ENCODE measurements at regions not wholly inside any gene's neighbourhood (a gene's known extent, or its start where the extent isn't known, plus 50 kb on each side); places are given as distances from the start of the nearest gene placed in this dataset.

DNA sequence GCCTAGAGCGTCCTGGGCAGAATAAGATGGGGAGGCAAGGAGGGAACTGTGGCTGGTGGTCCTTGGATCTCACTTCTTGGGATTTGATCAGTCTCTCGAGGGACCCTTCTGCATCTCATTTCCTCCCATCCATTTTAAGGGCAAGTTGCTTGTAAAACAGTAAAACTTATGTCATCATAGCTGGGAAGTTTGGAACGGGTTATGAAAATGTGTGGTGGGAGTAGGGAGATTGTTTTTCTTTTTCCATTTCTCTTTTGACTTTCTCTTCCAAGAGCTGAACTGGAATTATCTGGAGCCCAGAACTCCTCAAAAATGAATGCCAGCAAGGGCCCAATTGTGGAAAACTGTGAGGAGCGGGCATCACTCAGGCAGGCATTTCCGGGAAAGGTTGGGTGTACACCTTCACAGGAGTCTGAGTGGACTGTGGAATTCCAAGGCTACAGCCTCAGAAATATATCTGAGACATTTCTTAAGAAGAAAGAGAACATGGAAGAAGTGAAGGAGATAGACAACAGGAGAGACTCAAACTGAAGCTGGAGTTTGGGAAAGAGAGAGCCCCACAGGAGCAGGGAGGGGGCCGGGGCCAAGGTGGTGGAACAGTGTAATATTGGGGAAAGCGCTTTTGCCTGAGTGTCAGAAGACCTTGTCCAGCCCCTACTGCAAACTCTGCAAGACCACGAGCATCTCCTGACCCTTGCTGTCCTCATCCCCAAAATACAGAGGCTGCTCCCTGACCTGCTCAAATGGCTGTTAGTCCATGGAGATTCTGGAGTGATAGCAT, 185.1 kb downstream of the FOXD2 start:
- Histone ChIP-seq H3K4me3 (no peak overlapping the region), H3K27ac (peak overlapping the region in 1 of 2 donors; percentile 58)
- peak; percentile 29 for DNase-seq (ENCODE audit: low spot score)
- TF ChIP-seq, protein P1, sequence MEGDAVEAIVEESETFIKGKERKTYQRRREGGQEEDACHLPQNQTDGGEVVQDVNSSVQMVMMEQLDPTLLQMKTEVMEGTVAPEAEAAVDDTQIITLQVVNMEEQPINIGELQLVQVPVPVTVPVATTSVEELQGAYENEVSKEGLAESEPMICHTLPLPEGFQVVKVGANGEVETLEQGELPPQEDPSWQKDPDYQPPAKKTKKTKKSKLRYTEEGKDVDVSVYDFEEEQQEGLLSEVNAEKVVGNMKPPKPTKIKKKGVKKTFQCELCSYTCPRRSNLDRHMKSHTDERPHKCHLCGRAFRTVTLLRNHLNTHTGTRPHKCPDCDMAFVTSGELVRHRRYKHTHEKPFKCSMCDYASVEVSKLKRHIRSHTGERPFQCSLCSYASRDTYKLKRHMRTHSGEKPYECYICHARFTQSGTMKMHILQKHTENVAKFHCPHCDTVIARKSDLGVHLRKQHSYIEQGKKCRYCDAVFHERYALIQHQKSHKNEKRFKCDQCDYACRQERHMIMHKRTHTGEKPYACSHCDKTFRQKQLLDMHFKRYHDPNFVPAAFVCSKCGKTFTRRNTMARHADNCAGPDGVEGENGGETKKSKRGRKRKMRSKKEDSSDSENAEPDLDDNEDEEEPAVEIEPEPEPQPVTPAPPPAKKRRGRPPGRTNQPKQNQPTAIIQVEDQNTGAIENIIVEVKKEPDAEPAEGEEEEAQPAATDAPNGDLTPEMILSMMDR (IDR thresholded peaks at IDR 0.05): no peak

DNA sequence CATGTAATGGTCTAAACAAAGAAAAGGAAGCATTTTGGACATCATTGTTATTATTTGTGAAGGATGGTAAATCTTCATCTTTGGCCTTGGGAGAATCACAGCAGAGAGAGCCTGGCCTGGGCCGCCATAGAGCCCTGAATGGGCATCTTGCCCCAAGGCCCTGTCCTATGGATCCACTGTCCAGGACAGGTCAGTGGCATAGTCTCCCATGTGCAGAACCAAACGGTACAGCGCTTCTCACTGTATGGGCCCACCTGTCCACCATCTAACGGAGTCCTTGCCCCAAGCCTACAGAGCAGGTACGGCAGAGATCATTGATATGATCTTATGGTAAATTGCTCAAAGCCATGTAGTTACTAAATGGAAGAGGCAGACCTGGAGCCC, 185.7 kb downstream of the FOXD2 start:
- no peak for DNase-seq (ENCODE audit: low spot score)
- TF ChIP-seq, protein P1 (IDR thresholded peaks at IDR 0.05): no peak
- no peak overlapping the region for H3K27ac ChIP-seq
- no peak overlapping the region for H3K4me3 ChIP-seq

DNA sequence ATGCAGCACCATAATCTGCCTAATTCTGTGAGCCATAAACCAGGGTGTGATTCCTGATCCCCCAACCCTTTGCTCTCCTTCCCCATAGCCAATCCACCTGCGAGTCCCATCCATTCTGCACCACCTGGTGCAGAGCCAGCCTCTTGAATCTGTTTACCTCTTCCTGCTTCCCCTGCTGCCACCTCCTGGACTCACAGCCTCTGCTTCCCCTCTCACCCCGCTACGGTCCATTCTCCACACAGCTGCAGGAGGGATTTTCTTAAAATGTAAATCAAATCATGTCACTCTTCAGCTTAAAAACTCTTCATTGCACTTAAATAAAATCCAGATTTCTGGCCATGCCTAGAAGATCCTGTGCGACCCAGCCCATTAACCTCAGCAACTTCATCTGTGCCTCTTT, 186.7 kb downstream of the FOXD2 start:
- no peak overlapping the region for H3K27ac ChIP-seq
- TF ChIP-seq, protein P1 (IDR thresholded peaks at IDR 0.05): no peak
- H3K4me3 ChIP-seq: no peak overlapping the region
- DNase-seq (ENCODE audit: low spot score): peak; percentile 64

DNA sequence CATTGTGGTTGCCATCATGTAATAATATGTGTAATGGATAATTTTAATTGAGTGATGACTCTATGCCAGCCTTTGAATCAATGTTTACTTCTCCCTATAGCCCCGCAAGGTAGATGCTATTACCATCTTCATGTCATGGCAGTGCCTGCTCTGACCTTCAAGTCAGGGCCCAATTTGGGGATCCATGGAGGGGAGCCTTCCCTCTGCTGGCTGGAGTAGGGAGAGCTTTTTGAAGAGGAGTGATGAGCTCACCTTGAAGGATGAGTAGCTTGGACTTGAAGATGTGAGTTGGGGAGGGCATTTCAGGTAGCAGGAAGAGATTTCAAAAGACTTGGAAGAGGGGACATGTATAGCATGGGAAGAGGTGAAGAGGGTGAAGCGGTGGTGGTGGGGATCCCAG, 189.2 kb downstream of the FOXD2 start:
- TF ChIP-seq, protein P1 (IDR thresholded peaks at IDR 0.05): no peak
- Histone ChIP-seq H3K27ac (no peak overlapping the region), H3K4me3 (no peak overlapping the region)
- no peak for DNase-seq (ENCODE audit: low spot score)

DNA sequence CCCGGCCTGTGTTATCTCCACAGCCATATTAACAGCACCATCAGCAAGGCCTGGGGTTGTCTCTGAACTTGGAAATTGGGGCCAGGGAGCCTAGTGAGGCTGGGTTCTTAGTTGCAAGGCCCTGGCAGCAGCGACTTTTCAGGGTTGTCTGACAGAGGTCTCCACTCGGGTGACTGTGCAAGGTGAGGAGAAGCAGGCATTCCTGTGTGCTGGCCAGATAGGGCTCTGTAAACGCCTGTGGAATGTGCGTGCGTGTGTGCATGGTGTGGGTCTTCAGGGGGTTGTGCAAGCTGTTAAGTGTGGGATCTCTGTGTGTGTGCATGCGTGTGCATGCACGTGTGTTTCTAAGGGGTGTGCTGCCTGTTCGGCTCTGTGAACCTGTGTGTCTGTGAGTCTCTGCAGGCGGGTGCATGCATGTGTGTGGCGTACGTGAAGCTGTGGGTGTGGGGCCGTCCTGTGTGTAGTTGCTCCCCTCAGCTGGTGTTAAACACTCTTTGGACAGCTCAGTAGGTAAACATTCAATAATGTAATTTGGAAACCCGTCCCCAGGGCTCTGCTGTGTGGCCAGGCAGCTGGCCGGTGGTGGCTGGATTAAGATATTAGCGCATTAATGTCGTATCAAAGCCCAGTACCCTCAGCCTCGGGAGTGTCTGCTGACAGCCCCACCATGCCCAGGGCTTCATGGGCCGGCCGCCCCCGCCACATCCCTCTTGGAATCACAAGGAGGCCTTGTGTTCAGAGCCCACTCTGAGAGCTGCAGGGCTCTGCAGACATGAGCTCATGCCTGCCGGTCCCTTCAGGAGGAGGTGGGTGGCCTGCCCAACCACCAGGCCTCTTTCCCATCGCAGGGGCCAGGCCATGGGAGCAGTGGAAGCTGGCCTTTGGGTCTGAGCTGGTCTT, 189.9 kb downstream of the FOXD2 start:
- TF ChIP-seq, protein P1 (IDR thresholded peaks at IDR 0.05): no peak
- Histone ChIP-seq H3K27ac (no peak overlapping the region), H3K4me3 (no peak overlapping the region)
- DNase-seq (ENCODE audit: low spot score): peak; percentile 41

DNA sequence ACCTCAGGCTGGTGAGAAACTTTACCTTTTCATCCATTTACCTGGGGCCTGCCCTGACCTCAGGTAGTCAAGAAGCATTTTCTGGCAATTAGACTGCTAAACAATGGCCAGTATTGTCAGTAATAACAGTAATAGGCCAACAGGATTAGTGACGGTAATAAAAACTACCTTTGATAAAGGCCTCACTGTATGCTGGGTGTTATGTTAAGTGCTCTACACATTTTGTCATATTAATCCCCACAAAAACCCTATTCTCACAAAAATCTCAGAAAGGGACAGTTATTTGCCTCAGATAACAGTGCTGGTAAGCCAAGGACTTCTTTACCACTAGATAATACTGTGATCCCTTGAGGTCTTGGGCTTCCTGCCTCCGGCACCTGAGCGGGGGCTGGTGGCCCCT, 191.4 kb downstream of the FOXD2 start:
- H3K4me3 ChIP-seq: no peak overlapping the region
- peak; percentile 40 for DNase-seq (ENCODE audit: low spot score)
- no peak overlapping the region for H3K27ac ChIP-seq
- TF ChIP-seq, protein P1 (IDR thresholded peaks at IDR 0.05): no peak

Measured in coronary artery (tissue), 2 donors.